Liver (tissue), 8 donors: ENCODE measurements at regions not wholly inside any gene's neighbourhood (a gene's known extent, or its start where the extent isn't known, plus 50 kb on each side); places are given as distances from the start of the nearest gene placed in this dataset.

Experiments
- DNase-seq: peaks from one replicate; pipeline ENCODE4 v3.0.0-alpha.2; 2017; ENCODE audit warnings: low spot score
- H3K27ac ChIP-seq, 2 donors: one replicate each; pipeline ENCODE4 v1.7.0; 2013; ENCODE audit warnings: inconsistent platforms in 2 of 2, low read length in 2 of 2, control low read depth in 1 of 2, low read depth in 1 of 2, mild to moderate bottlenecking in 1 of 2
- H3K27me3 ChIP-seq, 4 donors: one replicate each; pipeline versions ENCODE4 v1.6.1 to v1.7.0; 2013; ENCODE audit warnings: low read length in 3 of 4, inconsistent platforms in 1 of 4, mild to moderate bottlenecking in 1 of 4, moderate library complexity in 1 of 4; ENCODE audit not compliant: control insufficient read depth in 4 of 4, insufficient read depth in 4 of 4
- H3K36me3 ChIP-seq, 4 donors: one replicate each; pipeline versions ENCODE4 v1.6.1 to v1.7.0; 2013; ENCODE audit warnings: low read length in 3 of 4, mild to moderate bottlenecking in 3 of 4, low read depth in 1 of 4, moderate library complexity in 1 of 4; ENCODE audit not compliant: control insufficient read depth in 4 of 4, insufficient read depth in 3 of 4
- H3K4me1 ChIP-seq, 4 donors: one replicate each; pipeline versions ENCODE4 v1.6.1 to v1.7.0; 2013; ENCODE audit warnings: low read length in 3 of 4, mild to moderate bottlenecking in 3 of 4, moderate library complexity in 1 of 4; ENCODE audit not compliant: control insufficient read depth in 4 of 4, insufficient read depth in 4 of 4
- H3K4me3 ChIP-seq, 3 donors: one replicate each; pipeline versions ENCODE4 v1.6.1 to v1.7.0; 2013; ENCODE audit warnings: low read length in 3 of 3, control low read depth in 1 of 3, low read depth in 1 of 3, mild to moderate bottlenecking in 1 of 3
- H3K9ac ChIP-seq, 2 donors: one replicate each; pipeline ENCODE4 v1.7.0; 2013; ENCODE audit warnings: low read length in 2 of 2, mild to moderate bottlenecking in 2 of 2, moderate library complexity in 2 of 2, control low read depth in 1 of 2, low read depth in 1 of 2
- H3K9me3 ChIP-seq, 4 donors: one replicate each; pipeline versions ENCODE4 v1.6.1 to v1.7.0; 2013; ENCODE audit warnings: low read length in 3 of 4; ENCODE audit not compliant: control insufficient read depth in 4 of 4
- ATF3 ChIP-seq: IDR thresholded peaks from 2 replicates; pipeline ENCODE4 v1.6.1; 2016; ENCODE audit warnings: antibody characterized with exemption
- CTCF ChIP-seq: fragments of 150-350 bp; IDR thresholded peaks from 2 replicates; pipeline ENCODE4 v1.5.1; 2017; ENCODE audit warnings: improper control_type of control experiment, low read depth, low read length; ENCODE audit not compliant: missing input control
- EGR1 ChIP-seq, 2 donors: IDR thresholded peaks; 2 replicates each; pipeline ENCODE4 v1.6.1; 2016 to 2018; ENCODE audit warnings: antibody characterized with exemption in 2 of 2, low read depth in 2 of 2
- FOXA1 ChIP-seq: IDR thresholded peaks from 2 replicates; pipeline ENCODE4 v1.6.1; 2016; ENCODE audit warnings: antibody characterized with exemption
- FOXA2 ChIP-seq: IDR thresholded peaks from 2 replicates; pipeline ENCODE4 v1.6.1; 2016; ENCODE audit warnings: antibody characterized with exemption
- HNF4A ChIP-seq, 2 donors: conservative IDR thresholded peaks; 2 replicates each; pipeline ENCODE4 v1.6.1; 2016; ENCODE audit warnings: antibody characterized with exemption in 2 of 2, mild to moderate bottlenecking in 2 of 2
- MAX ChIP-seq: IDR thresholded peaks from 2 replicates; pipeline ENCODE4 v1.6.1; 2016; ENCODE audit warnings: antibody characterized with exemption
- NR2F2 ChIP-seq: IDR thresholded peaks from 2 replicates; pipeline ENCODE4 v1.6.1; 2016; ENCODE audit warnings: antibody characterized with exemption
- REST ChIP-seq: IDR thresholded peaks from 2 replicates; pipeline ENCODE4 v1.6.1; 2016; ENCODE audit warnings: antibody characterized with exemption, mild to moderate bottlenecking
- RXRA ChIP-seq, 2 donors: IDR thresholded peaks; 2 replicates each; pipeline ENCODE4 v1.6.1; 2017 to 2018; ENCODE audit warnings: antibody characterized with exemption in 2 of 2, mild to moderate bottlenecking in 1 of 2
- SP1 ChIP-seq: IDR thresholded peaks from 2 replicates; pipeline ENCODE4 v1.6.1; 2018; ENCODE audit warnings: antibody characterized with exemption, mild to moderate bottlenecking
- TAF1 ChIP-seq: conservative IDR thresholded peaks from 2 replicates; pipeline ENCODE4 v1.6.1; 2016; ENCODE audit warnings: antibody characterized with exemption, mild to moderate bottlenecking
- YY1 ChIP-seq: IDR thresholded peaks from 2 replicates; pipeline ENCODE4 v1.6.1; 2016; ENCODE audit warnings: antibody characterized with exemption, mild to moderate bottlenecking
- WGBS: extraction: QIAGEN DNeasy Blood & Tissue Kit; methylation state at CpG from one replicate; pipeline ENCODE4 v1.1.7; 2013; 5-methylcytosine and 5-hydroxymethylcytosine counted together
- donor health status: healthy.
- donor health status: healthy.
- donor health status: healthy.
- donor health status: healthy.
- donor health status: healthy.

GRCh38 chr12:76265424-76266180, 82.6 kb downstream of the BBS10 start:
- whole genome bisulfite sequencing: 71% methylated on average over 3 of the region's 3 CpGs
- Histone ChIP-seq H3K36me3 (no peaks in the 10 kb centered on the region), H3K9me3 (no peaks in the 10 kb centered on the region), H3K9ac (no peak overlapping the region), H3K4me1 (no peaks in the 10 kb centered on the region), H3K27ac (no peak overlapping the region), H3K4me3 (no peak overlapping the region), H3K27me3 (no peaks in the 10 kb centered on the region)
- DNase-seq: no peak
- no peak for TF ChIP-seq ATF3
- TF ChIP-seq YY1: no peak

- Histone ChIP-seq H3K27ac (no peak overlapping the region), H3K9me3 (no peaks in the 10 kb centered on the region)
- no peak for TF ChIP-seq CTCF
- TF ChIP-seq YY1: no peak
- no peak for TF ChIP-seq EGR1 (IDR thresholded peaks at IDR 0.05; ENCODE audit: low read depth in 2 of 2)
- TF ChIP-seq REST: no peak
- TF ChIP-seq HNF4A (conservative IDR thresholded peaks at IDR 0.05): no peak
- TF ChIP-seq RXRA (IDR thresholded peaks at IDR 0.05): no peak
- TF ChIP-seq NR2F2: no peak
- TF ChIP-seq TAF1: no peak
- TF ChIP-seq FOXA2: no peak
- TF ChIP-seq SP1: no peak
- TF ChIP-seq FOXA1: no peak
- no peak for TF ChIP-seq MAX
Measured at GRCh38 chr12:76264611-76265012, 83.6 kb downstream of the BBS10 start.

GRCh38 chr12:76263696-76264095, 84.5 kb downstream of the BBS10 start:
- Histone ChIP-seq H3K4me1 (no peaks in the 10 kb centered on the region), H3K27me3 (no peaks in the 10 kb centered on the region), H3K36me3 (no peaks in the 10 kb centered on the region), H3K9me3 (no peaks in the 10 kb centered on the region), H3K9ac (no peak overlapping the region), H3K4me3 (no peak overlapping the region), H3K27ac (no peak overlapping the region)
- TF ChIP-seq SP1: no peak
- 81% methylated on average over 7 of the region's 7 CpGs for WGBS
- no peak for DNase-seq

More at GRCh38 chr12:76264611-76265012, 83.6 kb downstream of the BBS10 start:
- DNase-seq: no peak
- H3K4me3 ChIP-seq: no peak overlapping the region
- no peak overlapping the region for H3K9ac ChIP-seq
- no peaks in the 10 kb centered on the region for H3K36me3 ChIP-seq
- no peaks in the 10 kb centered on the region for H3K4me1 ChIP-seq
- H3K27me3 ChIP-seq: no peaks in the 10 kb centered on the region
